Retinal pigment epithelial cell (primary cell): ENCODE measurements at regions not wholly inside any gene's neighbourhood (a gene's known extent, or its start where the extent isn't known, plus 50 kb on each side); places are given as distances from the start of the nearest gene placed in this dataset.

Experiments
- DNase-seq: peaks from one replicate; pipeline ENCODE4 v3.0.0-alpha.2; 2010; ENCODE audit warnings: low read depth
- H3K4me3 ChIP-seq: 2 replicates; pipeline ENCODE4 v1.5.1; 2011; ENCODE audit warnings: mild to moderate bottlenecking, low read length, control low read depth, moderate library complexity
- TF ChIP-seq, protein P1 (sequence below): conservative IDR thresholded peaks from 2 replicates; pipeline ENCODE4 v1.5.1; 2011; ENCODE audit warnings: low read depth, low read length, control low read depth, inconsistent platforms

GRCh38 chr5:92560698-92561401, 1020.2 kb downstream of the NR2F1-AS1 start:
- H3K4me3 ChIP-seq = no peak overlapping the region
- TF ChIP-seq, protein P1, sequence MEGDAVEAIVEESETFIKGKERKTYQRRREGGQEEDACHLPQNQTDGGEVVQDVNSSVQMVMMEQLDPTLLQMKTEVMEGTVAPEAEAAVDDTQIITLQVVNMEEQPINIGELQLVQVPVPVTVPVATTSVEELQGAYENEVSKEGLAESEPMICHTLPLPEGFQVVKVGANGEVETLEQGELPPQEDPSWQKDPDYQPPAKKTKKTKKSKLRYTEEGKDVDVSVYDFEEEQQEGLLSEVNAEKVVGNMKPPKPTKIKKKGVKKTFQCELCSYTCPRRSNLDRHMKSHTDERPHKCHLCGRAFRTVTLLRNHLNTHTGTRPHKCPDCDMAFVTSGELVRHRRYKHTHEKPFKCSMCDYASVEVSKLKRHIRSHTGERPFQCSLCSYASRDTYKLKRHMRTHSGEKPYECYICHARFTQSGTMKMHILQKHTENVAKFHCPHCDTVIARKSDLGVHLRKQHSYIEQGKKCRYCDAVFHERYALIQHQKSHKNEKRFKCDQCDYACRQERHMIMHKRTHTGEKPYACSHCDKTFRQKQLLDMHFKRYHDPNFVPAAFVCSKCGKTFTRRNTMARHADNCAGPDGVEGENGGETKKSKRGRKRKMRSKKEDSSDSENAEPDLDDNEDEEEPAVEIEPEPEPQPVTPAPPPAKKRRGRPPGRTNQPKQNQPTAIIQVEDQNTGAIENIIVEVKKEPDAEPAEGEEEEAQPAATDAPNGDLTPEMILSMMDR = no peak

DNA sequence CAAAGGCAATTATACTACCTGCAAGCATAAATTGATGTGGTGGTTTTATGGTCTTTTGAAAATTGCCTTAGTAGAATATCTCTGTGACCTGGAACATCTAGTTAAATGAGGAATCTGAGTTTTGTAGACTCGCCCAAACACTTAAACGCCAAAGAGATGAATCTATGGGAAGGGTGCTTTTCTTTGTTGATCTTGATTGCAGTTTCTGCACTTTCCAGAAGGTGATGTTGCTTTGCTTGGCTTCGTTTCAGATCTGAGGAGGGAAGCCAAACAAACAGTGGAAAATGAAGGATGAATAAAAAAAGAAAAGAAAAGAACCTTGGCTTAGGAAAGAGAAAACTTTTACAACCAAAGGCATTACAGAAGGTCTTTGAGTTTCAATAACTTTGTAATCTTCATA, 1021.2 kb downstream of the NR2F1-AS1 start:
- TF ChIP-seq, protein P1 = peak; percentile 46
- peak; percentile 20 for DNase-seq
- no peak overlapping the region for H3K4me3 ChIP-seq

More at GRCh38 chr5:92560698-92561401, 1020.2 kb downstream of the NR2F1-AS1 start:
- DNase-seq = peak; percentile 43

- TF ChIP-seq, protein P1 = no peak
- no peak for DNase-seq
- H3K4me3 ChIP-seq = no peak overlapping the region
These were observed 1021.7 kb downstream of the NR2F1-AS1 start for GRCh38 chr5:92559331-92559730.

GRCh38 chr5:92556747-92557146, 1024.3 kb downstream of the NR2F1-AS1 start:
- TF ChIP-seq, protein P1 = no peak
- H3K4me3 ChIP-seq = no peak overlapping the region
- DNase-seq = no peak

DNA sequence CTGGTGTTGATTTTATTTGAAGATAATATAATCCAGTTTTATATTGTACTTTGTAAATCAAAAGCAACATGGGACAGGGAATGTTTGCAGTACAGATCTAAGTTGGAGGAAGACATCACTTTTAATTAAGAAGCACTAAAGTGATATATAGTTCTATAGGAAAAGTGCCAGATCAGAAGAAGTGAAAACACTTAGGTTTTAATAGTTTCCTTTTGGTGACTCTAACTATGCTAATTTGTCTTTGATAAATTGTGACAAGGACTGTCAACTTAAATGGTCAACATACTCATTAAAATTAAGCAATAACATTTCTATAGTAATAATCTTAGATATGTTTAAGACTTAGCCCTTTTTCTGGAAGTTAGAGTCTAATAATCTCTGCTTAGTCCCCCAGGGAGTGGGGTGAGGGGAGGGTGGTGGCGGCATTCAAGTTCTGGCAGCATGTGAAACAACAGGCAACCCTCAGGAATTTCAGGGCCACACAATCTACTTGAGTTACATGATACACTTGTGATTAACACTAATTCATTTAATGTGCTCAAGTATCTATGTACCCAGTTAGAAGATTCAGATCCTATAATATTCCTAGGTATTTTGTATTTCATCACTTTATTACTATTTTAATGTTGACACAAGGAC, 1026.5 kb downstream of the NR2F1-AS1 start:
- no peak for DNase-seq
- no peak overlapping the region for H3K4me3 ChIP-seq
- TF ChIP-seq, protein P1 = no peak

DNA sequence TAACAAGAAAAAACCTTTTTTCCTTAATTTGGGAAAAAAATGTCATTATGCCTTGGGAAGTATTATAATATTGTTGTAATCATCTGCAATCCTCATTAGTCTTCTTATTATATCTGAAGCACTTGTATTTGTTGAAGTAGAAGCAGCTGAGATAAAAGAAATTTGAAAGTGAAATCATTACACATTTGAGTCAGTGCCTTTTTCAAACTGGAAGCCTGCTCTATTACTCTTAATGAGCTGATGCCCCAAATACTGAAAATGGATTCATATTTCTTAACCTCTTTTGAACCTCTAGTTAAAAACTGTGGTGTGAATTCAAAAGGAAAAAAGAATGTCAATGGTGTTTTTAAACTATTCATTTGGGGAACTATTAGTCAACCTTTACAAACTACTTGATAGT, 1027.7 kb downstream of the NR2F1-AS1 start:
- TF ChIP-seq, protein P1 = no peak
- no peak overlapping the region for H3K4me3 ChIP-seq
- no peak for DNase-seq
